Myocyte (in vitro differentiated cells): ENCODE measurements at regions not wholly inside any gene's neighbourhood (a gene's known extent, or its start where the extent isn't known, plus 50 kb on each side); places are given as distances from the start of the nearest gene placed in this dataset. TPM values are rescaled to one million over a fixed set of nuclear protein-coding genes. Genes with fewer than 3 reads are reported as not detected.
"Not testable (repeated sequence)": the region's sequence is repeated elsewhere in the genome, so short reads cannot be mapped to it uniquely, and the experiment has no call there.

ENCODE experiments used
- DNase-seq: peaks from one replicate; pipeline ENCODE4 v3.0.0-alpha.2; 2012; ENCODE audit warnings: low read depth
- microRNA-seq: library from miRNA; unstranded; fragments of <30 nt; microRNA quantifications from one replicate; pipeline ENCODE4, GENCODE V29; 2016

DNA sequence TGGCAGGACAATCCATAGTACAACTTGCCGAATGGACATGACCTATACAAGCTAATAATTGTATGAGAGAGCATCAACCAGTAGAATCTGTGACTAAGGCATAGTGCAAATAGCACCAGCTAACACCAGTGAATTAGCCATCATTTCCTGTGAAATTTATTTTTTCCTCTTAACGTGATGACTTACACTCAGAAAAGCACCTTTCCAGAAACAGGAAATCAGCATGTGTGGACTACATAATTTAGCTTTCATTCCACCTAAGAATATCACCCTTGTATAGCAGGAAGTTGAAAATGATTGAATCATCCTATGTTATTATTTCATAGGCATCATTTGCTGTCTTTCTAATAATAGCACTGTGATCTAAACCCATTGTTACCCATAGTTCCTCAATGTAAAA is 1393.4 kb upstream of the PCDH7 start:
- DNase-seq = no peak

DNA sequence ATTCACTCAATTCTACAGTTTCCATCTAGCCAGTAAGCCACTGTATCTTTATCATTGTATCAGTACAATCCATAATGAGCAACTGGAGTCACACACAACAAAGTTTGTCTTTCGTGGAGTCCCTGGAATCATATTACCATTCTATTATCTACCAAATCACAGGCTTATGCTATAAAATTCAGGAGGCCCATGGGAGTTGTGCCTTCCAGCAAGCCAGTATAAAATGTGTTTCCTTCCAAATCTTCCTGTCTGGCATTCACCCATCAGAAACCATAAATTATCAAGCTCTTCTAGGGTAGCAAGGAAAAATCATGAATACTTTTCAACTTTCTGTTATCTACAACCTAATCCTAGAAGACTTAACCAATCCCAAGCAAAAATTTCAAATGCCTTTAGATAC is 1383.3 kb upstream of the PCDH7 start:
- DNase-seq = peak; percentile 28

DNA sequence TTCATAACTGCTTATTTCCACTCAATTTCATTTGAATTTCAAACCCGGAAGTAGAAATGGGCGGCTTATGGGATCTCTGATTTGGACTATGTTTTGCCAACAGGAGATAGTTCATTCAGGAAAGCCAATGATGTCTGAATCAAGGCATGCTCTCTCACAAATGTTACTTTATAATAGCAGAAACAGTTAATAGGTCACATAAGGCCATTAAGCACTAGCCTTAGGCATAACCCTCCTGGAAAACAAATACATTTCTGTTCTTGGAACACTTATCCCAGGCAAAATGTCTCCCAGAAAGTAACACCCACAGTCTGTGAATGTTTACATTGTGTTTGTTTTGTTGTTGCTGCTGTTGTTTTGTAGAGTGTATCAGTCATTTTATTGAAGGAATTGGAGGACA is 1347.2 kb upstream of the PCDH7 start:
- no peak for DNase-seq

DNA sequence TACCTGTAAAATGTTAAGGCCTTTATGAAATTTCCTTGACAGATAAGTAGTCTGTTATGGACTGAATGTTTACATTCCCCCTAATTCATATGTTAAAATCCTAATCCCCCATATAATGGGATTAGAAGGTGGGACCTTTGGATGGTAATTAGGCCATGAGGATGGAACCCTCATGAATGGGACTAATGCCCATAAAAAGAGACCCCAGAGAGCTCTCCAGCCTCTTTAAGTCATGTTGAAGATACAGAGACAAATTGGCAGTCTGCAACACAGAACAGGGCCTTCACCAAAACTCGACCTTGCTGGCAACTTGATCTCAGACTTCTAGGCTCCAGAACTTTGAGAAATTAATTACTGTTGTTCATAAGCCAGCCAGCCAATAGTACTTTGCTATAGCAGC is 1344.5 kb upstream of the PCDH7 start:
- DNase-seq = no peak

DNA sequence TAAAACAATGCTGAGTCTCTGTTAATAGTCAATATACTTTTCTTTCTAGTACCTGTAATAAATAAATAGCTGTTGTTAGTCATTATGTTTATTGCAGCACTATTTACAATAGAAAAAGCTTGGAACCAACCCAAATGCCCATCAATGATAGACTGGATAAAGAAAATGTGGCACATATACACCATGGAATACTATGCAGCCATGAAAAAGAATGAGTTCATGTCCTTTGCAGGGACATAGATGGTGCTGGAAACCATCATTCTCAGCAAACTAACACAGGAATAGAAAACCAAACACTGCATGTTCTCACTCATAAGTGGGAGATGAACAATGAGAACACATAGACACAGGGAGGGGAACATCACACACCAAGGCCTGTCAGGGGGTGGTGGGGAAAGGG is 1341.9 kb upstream of the PCDH7 start:
- DNase-seq = not testable (repeated sequence)

DNA sequence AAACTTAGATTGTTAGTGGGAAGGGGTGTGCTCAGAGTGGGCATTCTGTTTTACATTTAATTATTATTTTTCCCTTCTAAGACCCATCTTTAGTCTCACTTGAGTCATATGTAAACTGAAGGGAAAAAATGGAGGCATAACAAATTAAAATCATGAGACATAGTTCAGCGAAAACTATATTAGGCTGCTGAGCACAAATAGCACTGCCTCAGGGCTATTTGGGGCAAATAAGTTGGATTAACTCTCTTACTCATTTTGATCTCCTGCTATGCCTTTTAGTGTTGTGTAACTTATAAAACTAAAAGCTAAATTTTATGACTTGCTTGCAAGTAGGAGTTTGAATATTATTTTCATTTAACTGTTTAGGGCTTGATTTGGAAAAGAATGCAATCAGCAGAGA is 1329.2 kb upstream of the PCDH7 start:
- DNase-seq = no peak

DNA sequence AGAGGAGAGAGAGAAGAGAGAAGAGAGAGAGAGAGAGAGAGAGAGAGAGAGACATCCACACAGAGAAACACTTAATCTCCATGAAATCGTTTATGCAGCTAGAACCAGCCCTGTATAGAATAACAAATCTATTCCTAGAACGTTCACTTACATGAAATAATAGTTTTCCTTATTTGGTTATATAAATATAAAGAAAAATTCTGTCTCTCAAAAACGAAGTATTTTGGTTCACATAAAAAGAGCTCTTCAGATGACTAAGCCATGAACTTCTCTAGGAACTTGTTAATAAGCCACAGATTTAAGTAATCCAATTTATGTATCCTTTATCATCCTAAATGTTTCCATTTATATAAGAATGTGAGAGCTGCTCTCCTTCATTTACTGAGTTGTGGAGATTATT is 1315.1 kb upstream of the PCDH7 start:
- DNase-seq = no peak

DNA sequence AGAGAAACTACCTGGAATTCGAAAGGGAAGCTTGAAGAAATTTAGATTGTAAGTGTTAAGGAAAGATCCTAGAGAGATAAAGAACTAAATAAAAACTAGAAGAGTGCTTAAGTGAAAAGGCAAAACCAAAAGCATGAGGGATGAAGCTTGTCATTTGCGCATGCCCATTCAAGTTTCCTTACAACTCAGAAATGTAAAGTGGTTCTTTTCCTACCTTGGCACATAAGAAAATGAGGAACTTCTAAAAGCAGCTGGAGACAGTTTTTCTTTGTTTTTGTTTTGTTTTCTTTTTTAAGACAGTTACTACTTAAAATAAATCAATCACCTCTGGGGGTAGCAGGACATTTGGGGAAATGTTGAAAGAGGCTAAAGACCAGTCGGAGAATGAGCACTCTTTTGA is 1304.4 kb upstream of the PCDH7 start:
- no peak for DNase-seq

DNA sequence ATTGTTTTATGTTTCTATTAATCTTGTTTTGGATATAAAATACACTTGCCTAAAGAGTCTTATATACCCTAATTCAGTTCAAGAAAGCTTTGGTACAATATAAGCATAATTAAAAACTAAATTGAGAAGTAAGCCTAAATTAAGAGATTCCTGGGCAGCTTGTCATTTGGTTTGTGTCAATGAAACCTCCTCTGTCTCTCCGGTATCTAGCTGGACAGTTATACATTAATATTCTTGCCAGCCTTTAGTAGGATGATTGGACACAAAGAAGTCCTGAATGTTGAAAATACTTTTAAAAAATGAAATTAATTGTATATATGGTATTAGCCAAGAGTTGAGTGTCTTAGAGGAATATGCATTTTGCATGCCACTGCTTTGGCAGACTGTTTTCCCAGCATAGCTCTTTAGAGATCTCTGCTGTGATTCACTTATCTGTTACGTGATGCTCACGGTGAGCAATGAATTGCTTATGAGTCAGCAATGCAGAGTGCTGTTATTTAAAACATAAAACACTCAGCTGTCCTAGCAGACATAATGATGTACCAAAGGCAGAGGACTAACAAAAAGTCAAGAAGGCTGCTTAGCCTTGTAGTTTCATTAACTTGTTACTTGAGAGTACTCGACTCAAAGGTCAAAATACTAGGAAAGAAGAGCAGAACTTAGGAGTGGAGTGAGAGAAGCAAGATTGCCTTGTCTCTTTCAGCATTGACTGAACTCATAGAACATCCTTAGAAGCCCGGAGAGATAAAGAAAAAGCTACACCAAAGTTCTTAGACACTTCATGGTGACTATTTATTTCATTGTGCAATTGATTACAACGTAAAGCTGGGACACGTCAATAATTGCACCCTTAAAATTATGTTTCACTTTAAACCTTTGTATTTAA is 1296.1 kb upstream of the PCDH7 start:
- peak; percentile 80 for DNase-seq

DNA sequence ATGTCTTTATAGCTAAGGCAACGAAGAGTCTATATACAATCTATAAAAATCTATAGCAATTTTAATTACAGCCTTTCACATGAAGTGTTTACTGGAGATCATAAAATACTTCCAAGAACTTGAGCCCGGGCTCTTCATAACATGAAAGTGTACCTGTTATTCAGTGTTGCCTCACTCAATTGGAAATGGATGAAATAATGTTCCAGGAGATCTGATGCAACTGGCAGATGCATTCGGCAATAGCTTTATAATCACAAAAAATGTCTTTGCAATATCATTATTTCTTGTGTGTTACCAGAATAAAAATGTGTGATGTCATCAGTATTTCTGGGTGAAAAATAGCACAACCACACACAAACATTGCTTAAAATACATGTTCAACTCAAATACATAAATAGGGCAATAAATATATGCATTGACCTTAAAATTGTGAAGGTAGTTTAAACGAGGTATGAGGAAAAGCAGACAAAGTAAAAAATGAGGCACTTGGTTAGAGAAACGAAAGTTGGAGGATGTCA is 1266.8 kb upstream of the PCDH7 start:
- DNase-seq = no peak

DNA sequence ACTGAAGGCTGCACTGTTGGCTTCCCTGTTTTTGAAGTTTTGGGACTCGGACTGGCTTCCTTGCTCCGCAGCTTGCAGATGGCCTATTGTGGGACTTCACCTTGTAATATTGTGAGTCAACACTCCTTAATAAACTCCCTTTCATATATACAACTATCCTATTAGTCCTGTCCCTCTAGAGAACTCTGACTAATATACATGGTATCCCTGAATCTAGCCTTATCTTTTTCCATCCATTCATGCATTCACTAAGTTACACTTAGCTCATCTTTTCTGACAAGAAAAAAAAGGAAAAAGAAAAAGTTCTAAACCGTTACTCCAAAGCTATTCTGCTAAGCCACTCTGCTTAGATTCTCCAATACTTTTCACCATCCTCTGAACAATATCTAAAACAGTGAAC is 1260.2 kb upstream of the PCDH7 start:
- DNase-seq = no peak

DNA sequence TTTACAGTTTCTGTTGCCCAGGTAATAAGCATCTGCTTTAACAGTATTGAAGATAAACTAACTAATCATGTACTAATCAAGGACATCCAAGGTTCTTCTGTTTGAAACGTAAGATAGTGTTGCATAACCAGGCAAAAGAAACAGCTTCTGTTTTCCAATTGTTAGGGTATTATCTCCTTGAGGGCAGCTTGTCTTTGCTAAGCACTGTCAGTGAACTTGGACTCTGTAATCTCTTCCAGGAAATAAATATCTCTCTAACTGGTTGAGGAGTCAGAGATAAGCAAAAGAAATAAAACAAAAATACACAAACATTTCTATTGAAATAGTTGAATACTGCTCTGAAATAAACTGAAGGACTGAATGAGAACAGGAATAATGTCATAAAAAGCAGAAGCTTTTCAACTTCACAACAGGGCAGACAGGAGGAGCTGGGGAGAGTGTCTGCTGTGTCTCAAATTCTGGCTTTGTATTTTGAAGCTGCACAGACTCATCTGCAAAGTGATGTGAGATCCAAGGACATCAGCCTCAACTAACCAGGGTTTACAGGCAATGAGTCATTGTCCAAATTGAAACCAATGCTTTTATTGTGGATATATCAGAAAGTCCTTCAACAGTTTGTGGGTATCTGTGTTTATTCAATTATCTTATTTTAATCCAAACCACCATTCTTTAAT is 1253.0 kb upstream of the PCDH7 start:
- DNase-seq = no peak

Small RNA genes lying in the stretch of these regions (microRNA-seq; reads per million reads assigned to microRNA genes)
- gene MIR4275 = not detected
